ENCODE measurements at regions not wholly inside any gene's neighbourhood (a gene's known extent, or its start where the extent isn't known, plus 50 kb on each side); places are given as distances from the start of the nearest gene placed in this dataset.

DNA sequence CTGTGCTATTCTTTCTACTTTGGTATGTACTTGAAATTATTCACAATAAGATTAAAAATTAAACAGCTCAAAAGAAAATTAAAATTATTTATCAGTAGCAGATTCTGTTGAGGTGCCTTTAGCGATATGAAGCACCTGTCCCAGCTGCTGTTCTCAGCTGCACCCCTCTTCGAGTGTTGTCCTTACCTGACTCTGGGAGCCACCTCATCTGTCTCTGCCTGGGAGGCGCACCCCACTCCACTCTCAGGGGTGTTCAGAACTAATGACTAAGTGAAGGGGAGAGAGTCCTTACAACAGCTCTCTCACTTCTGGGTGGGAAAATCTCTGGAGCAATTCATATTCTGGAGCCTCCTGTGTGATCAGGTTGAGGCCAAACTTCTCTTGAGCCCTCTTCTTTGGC is 745.7 kb downstream of the RFPL4B start:
- no peak for DNase-seq (ENCODE audit: low read depth)

DNA sequence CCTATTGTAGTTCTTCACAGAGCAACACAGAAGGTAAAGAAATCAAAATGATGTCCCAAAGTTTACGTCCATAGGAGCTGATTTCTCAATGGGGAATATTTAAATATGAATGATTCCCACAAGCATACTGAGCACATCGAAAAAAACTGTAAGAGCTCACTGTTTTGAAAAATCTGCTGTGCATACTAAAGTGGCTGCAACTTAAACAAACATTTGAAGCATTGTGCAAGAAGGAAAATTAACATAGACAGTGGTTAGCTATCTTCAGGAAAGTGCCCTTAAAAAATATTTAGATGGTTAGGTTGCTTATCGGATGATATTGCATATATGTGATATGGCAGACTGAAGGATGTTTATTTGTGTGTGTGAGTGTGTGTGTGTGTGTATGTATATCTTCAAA is 747.6 kb downstream of the RFPL4B start:
- no peak for DNase-seq (ENCODE audit: low read depth)

DNA sequence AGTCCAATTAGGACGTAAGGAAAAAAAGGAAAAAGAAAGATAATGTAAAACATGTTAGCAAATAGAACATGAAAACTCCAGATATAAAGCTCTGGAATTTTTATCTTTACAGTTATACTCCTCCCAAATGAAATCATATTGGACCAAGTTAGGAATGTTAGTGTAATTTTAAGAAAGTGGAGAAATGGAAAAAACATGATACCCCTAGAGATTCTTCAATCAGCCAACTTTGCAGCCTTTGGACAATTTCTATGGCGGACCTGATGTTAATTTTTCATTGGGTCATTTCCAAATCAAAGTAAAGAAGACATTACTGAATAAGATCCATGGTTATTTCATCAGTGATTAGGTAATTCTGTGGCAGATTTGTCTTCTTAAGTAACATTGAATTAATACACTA is 748.7 kb downstream of the RFPL4B start:
- DNase-seq (ENCODE audit: low read depth): no peak

DNA sequence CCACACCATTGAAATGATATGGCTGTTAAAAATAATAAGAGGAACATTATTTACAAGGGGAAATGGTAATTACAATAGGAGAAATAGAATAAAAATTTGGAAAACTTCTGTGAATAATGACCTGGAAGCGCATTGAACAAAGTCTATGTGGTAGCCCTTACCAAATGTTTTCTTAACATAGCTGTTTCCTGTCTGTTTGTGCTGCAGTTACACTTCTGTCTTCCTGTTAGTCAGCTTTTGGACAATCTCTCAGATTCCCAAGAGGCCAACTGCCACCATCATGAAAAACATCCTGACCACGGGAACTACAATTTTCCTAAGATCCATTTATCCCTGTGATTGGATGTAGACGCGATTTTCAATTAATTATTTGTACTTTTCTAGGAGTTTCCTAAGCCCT is 754.4 kb upstream of the MARCKS start:
- no peak for DNase-seq (ENCODE audit: low read depth)

DNA sequence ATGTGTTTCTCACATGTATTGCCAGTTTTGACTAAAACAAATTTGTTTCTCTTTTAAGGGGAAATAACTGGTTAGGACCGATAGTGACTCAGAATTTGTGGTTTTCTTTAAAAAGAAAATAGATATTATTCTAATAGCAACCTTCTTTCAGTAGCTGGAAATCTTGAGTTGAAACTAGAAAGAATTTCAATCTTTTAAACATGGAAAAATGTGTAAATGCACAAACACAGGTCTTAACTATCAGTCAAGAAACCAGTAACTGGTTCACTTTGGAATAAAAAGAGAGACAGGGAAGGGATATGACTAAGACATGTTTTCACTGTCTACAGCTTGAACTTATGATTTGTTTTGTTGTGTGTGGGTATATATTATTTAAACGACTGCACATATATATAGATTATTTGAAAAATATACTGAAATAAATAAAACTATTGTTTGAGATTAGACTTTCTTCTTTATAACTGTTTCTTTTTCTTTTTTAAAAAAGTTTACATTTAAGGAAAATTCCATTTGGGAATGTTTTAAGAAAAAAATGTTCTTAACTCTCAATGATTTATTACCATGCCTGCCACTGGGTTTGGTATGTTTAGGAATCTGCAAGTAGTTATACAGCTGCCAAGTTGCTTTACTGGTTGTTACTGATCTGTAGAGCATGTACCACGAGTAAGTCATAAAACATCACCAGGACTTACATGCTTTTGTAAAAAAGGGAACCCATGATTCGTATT is 753.3 kb upstream of the MARCKS start:
- peak; percentile 40 for DNase-seq (ENCODE audit: low read depth)

DNA sequence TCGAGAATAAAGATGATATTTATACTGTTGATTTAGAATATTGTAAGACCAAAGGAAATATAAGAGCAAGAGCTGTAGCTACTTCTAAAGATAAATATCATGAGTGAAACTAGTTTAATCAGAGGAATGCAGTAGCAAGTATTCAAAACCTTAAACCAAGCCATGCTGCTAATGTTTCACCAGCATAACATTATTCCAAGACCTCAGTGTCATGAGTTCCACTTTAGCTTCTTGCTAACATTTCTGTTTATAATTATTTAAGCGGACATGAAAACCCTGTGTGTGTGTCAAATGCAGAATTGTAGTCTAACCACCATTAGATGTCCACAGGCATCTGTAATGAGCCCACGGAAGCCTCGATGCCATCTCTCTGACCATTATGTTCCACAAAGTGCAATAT is 752.6 kb upstream of the MARCKS start:
- no peak for DNase-seq (ENCODE audit: low read depth)

DNA sequence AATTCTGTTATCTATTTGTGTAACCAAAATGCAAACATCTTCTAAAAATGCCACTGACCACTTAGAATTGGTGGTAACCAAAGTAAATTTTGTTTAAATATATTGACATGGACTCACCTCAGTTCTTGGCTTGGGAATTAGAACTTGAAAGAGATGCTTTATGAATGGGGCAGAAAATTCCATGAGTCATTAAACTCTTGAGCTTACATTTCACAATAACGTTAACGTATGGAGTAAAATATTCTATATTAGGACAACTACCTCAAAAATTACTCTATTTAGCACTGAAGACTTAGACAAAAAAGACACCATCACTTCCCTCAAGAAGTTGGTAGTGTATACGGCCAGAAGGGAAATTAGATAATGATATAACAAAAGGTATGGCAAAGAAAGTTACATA is 752.2 kb upstream of the MARCKS start:
- no peak for DNase-seq (ENCODE audit: low read depth)

DNA sequence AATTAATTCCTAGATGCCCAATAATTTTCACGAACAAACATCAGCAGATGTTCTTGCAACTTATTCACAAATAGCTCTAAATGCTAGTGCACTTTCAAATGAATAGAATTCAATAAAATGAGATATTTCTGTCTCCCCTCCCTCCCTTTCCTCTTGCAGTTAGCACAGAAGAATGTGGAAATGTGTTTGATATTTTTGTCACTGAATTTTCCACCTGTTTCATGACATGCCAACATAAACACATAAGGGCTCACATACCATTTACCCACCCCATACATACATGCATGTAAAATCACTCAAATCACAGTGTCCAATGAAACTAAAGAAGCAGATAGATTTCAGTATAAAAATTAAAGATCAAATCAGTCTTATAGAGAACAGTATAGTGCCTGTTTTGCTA is 746.9 kb upstream of the MARCKS start:
- no peak for DNase-seq (ENCODE audit: low read depth)

DNA sequence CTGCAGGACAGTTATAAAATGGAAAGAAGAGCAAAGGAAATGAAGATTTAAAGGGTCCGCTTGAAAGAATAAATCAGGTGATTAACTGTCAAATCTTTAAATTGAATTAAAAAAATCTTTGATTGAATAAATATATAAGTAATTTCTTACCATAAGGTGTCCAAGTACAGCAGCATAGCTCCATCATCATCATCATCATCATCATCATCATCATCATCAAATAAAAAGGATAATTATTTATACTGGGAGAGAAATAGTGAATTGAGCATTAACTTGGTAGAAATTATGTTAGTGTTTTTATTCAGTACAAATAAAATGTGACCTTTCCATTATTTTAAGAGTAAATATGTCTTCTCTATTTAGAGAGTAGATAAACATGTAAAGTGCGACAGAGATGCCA is 745.6 kb upstream of the MARCKS start:
- DNase-seq (ENCODE audit: low read depth): no peak

DNA sequence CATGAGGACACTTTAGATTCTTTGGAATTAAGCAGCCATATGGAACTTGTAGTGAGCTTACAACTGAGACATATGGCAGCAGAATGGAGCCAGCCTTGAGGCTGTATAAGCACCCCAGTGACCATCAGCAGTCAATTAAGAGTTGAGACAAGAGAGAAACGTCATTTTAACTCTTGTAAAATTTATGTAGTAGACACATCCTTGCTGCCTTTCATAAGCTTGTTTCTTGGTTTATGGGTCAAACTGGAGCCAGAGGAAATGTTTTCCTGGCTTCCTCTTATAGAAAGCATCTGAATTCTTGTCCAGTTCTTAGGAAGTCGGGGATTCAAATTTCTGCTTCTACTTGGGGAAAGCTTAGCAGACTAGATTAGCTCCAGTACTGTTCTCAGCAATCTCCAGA is 745.1 kb upstream of the MARCKS start:
- no peak for DNase-seq (ENCODE audit: low read depth)

DNA sequence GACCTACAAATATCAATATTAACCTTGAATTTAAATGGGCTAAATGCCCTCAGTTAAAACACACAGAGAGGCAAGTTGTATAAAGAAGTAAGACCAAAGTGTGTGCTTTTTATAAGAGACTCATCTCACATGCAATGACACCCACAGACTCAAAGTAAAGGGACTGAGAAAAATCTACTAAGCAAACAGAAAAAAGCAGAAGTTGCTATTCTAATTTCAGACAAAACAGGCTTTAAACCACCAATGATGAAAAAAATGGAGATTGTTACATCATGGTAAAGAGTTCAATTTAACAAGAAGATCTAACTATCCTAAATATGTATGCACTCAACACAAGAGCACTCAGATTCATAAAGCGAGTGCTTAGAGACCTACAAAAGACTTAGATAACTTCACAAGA is 741.9 kb upstream of the MARCKS start:
- DNase-seq (ENCODE audit: low read depth): no peak

DNA sequence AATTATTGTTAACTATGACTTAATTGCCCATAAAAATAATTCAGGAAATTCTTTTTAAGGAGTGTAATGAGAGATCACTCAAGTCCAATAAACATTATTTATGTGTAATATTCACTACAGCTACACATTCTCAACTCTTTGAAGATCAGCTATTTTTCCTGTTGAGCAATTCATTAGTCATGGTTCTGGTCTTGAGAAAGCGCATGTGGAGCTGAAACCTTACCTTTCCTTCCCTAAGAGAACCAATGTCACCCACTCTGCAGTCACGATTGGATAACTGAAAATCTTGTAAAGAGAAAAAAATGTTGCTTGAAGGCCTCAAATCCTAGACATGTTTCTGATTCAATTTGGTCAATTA is 736.9 kb upstream of the MARCKS start:
- peak; percentile 94 for DNase-seq (ENCODE audit: low read depth)

DNA sequence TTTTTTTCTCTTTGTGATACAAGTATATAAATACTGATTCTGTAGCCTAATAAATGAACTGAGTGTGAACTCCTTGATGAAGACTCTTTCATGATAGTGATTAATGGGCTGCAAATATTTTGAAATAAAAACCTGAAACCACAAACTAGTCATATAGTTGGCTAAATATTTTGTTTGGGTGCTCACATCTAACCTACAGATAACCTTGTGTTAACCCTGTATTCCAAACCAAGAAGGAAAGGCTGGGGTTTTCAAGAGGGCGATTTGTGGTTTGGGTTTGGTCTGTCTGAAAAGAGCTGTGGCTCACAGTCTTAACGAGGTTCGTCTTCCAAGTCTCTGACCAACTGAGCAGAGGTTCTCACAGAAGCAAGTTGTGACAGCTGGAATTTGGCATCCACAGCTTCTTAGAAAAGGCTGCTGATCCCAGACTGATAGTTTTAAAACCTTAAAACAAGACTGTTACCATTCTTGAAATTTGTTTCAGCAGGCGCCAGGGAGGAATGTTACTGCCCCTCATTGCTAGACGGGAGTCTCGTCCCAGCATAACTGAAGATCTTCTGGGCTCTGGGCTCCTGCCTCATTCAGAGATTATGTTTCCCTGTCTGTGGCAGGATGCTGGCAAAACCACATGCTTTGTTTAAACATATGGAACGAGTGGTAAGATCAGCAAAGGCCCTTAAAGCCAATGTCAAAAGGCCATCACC is 736.4 kb upstream of the MARCKS start:
- DNase-seq (ENCODE audit: low read depth): peak; percentile 95

DNA sequence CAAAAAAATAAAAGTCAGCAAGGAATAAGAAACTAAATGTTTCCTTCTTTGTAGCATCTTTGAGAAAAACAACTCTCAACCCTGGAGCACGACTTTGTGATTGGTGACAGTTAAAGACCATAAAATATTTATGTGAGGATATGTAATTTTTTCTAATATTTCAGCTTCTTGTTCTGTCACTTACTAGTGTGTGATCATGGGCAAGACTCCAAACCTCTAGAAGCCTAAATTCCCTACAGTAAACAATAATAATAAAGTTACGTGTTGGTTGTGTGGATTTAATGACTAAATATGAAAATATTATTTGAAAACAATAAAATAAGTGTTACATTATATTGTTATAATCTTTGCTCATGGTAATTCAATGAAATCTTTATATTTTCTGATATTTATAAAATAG is 735.6 kb upstream of the MARCKS start:
- no peak for DNase-seq (ENCODE audit: low read depth)

DNA sequence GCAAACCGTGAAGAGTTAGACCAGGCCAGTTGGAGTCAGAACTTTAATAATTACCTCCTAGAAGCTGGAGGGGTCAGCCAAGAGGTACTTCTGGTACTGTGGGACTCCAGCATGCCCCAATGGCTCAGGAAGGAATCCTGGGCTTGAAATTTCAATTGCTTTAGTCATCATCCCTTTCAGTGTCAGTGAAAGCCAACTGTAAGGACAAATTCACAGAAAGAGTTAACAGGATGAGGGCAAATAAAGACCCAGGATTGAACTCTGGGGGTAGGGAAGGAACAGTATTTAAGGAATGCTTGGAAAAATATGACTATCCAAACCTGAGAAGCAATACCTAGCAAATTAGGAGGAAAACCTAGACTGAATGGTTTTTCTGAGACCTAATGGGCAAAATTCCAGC is 735.1 kb upstream of the MARCKS start:
- DNase-seq (ENCODE audit: low read depth): peak; percentile 83

DNA sequence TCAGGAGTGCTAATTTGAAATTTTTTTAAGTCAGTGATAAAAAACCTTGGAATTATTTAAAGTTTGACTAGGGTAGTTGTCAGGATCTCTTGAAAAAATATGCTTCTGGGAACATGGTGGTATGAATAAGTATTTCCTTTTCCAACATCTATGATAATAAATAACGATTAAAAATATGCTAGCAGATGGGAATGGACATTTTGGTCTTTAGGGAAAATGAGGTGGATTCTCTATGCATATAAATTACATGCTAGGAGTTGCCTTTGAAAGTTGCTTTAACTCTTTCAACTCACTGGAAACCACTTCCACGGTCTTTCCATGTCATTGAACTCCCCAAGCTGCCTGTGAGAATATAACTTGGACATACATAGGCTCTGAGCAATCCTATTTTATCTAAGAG is 731.5 kb upstream of the MARCKS start:
- DNase-seq (ENCODE audit: low read depth): no peak

DNA sequence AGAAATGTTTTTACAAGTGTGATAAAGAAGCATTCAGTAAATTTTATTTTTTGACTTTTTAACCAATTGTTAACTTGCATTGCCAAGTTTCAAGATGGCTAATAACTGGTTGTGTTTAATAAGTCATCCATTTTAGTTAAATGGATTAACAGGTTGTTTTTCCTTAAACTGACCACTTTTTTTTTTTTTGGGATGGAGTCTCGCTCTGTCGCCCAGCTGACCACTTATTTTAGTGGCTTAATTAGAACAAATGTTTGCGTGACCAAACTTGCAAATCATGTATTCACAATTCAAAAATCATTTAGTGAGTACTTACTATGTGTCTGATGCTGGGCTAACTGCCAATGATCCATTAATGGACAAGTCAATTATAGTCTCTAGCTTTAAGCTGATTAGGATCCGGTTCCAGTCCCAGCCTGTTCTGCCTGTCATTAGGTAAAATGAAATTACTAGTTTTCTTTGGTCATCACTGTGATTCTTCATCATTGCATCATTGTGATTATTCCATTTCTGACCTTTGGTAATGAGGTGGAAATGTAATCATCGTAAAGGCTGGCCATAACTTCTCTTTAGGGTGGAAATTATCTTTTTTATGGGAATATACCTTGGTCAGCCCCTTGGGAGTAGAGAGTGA is 729.2 kb upstream of the MARCKS start:
- DNase-seq (ENCODE audit: low read depth): no peak

DNA sequence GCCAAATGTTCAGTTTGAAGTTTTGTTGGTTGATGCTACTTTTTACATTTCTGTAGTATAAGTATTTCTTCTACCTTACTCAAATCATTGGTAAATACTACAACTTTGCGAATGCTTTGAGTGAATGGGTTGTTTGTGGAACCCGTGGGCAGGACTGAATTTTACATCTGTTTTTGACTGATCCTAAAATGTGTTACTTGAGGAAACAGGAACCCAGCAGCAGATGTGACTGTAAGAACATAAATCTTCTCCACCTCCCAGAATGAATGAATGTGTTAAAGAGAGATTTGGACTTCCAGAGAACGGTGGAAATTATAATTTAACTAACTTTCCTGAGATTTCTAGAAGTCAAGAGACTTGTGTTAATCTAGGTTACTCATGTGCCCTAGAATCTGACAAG is 728.5 kb upstream of the MARCKS start:
- DNase-seq (ENCODE audit: low read depth): no peak

DNA sequence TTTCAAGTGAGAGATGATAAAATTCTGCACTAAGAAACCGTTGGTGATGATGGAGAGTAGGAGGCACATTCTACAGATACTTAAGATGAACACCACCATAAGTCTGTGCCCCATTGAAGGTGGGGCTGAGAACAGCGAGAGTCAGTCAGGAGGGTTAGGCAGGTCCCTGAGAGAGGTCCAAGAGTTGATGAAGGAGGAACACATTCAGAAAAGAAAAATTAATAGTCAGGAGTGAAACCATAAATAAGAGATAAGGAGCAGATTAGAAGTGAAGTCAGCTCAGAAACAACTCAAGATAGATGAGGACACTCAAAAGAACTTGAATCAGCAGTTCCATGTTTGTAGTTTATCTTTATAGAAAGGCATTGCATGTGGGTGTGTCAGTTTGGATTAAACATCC is 727.2 kb upstream of the MARCKS start:
- no peak for DNase-seq (ENCODE audit: low read depth)

DNA sequence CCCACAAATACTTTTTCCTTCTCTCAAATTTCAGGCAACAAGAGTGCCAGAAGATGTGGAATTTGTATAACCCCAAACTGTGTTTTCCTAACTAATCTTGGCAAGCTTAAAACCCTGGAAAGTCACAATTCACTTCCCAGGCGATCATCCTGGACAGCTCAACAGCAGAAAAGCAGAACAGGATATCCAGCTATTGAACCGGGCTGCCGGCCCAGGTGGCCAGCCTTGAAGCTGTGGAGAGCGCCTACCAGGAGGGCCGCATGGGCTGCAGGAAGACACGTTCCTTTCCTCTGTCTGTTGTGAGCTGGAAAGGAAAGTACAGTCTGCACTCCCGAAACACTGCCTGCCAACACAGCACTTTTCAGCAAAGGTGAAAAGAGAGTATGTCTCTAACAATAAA is 719.7 kb upstream of the MARCKS start:
- DNase-seq (ENCODE audit: low read depth): no peak

DNA sequence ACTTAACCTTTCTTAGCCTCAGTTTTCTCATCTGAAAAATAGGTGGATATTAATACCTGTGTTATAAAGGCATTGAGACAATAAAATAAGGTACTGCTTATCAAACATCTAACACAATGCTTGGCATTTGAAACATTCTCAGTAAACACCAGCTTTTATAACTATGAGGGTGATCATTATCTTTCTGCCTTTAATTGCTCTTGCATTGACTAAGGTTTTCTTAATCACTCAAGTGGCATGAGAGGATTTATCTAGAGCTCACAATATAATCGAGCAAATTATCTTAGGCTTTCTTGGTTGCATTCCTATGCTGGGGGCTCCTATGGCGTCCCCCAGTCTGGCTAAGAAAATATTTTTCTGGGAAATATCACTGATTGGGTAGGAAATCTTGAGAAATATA is 716.4 kb upstream of the MARCKS start:
- no peak for DNase-seq (ENCODE audit: low read depth)

DNA sequence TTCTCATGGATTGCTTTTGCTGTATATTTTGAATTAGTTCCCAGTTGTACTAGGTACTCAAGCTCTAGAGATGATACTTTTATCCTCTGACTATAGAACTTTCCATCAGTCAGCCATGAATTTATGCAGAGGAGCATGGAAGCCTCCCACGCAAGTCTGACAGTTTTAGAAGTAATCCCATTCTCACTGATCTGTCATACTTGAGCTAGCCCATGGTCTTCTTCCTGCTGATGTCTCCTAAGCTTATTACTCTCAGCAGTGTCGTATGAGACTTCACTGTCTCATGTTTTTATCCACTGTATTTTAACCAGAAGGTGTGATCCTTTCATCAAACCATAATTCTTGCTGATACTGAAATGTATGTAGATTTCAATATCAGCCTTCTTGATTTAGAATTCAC is 715.2 kb upstream of the MARCKS start:
- DNase-seq (ENCODE audit: low read depth): no peak

DNA sequence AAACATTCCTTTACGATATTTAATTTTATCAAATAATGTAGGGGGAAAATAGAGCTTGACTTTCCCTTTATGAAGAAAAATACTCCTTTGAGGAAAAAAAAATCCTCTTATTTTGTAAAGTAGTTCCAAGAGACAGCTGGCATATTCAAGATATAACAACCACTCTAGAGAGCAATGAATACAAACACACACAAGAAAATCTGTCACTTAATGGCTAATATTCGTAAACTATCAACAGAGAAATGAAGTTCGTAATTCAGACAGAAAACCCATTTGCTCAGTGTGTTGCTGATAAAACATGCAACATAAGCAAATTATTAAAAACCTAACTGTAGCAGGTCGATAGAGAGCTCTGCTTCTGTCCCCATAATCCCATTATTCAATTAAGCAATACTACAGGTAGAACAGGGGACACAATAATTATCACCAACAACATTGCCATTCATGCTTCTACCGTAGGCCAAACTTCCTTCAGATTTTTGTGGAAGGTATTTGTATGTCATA is 714.4 kb upstream of the MARCKS start:
- DNase-seq (ENCODE audit: low read depth): no peak

DNA sequence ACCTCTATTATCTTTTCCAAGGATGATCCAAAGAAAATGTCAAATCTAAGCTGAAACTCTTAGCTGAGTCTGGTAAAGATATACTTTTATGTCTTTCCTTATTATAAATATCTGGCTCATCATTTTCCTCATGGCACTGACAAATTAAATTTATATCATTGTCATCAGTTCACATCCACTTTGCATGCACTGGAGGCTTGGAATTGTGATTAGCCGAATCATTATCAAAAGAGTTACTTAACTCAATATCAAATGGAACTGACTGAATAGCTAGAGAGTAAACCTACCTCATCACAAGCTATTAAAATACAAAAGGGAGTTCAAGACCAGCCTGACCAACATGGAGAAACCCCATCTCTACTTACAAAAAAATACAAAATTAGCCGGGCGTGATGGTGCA is 713.9 kb upstream of the MARCKS start:
- DNase-seq (ENCODE audit: low read depth): no peak
